Skin epidermis (tissue), 12 donors: ENCODE measurements at regions not wholly inside any gene's neighbourhood (a gene's known extent, or its start where the extent isn't known, plus 50 kb on each side); places are given as distances from the start of the nearest gene placed in this dataset.

Experiments used
- H3K27ac ChIP-seq, 21 experiments: fragments of 200-600 bp; sonication (generic) in 11 of 21; one replicate each; pipeline ENCODE4 v1.5.0; 2020; ENCODE audit warnings: mild to moderate bottlenecking in 3 of 21, inconsistent platforms in 2 of 21, moderate library complexity in 2 of 21
- H3K4me3 ChIP-seq, 7 experiments: fragments of 200-600 bp; sonication (generic) in 2 of 7; one replicate each; pipeline ENCODE4 v1.5.0; 2020; ENCODE audit warnings: inconsistent platforms in 2 of 7, mild to moderate bottlenecking in 2 of 7, moderate library complexity in 1 of 7

GRCh38 chr13:44223770-44224444 is 149.7 kb upstream of the SERP2 start:
- Histone ChIP-seq H3K4me3 (no peak overlapping the region), H3K27ac (peak overlapping the region in 4 of 21 experiments; percentile 19 to 76 (median 43))

GRCh38 chr13:44224450-44225149 is 149.0 kb upstream of the SERP2 start:
- H3K4me3 ChIP-seq: no peak overlapping the region
- H3K27ac ChIP-seq: peak overlapping the region in 4 of 21 experiments; percentile 4 to 76 (median 42)

GRCh38 chr13:44229371-44230030 is 144.1 kb upstream of the SERP2 start:
- Histone ChIP-seq H3K4me3 (no peak overlapping the region), H3K27ac (no peak overlapping the region)

- Histone ChIP-seq H3K27ac (no peak overlapping the region), H3K4me3 (no peak overlapping the region)
These were observed 143.6 kb upstream of the SERP2 start for GRCh38 chr13:44230071-44230470.

- no peak overlapping the region for H3K27ac ChIP-seq
- no peak overlapping the region for H3K4me3 ChIP-seq
These were observed 142.9 kb upstream of the SERP2 start for GRCh38 chr13:44230736-44231135.

GRCh38 chr13:44231786-44232516 is 141.7 kb upstream of the SERP2 start:
- peak overlapping the region in 5 of 21 experiments; percentile 22 to 43 (median 27) for H3K27ac ChIP-seq
- H3K4me3 ChIP-seq: no peak overlapping the region

- Histone ChIP-seq H3K27ac (peak overlapping the region in 2 of 21 experiments; percentile 14 to 41), H3K4me3 (no peak overlapping the region)
These were observed 140.8 kb upstream of the SERP2 start for GRCh38 chr13:44232774-44233173.

- peak overlapping the region in 1 of 21 experiments; percentile 22 for H3K27ac ChIP-seq
- H3K4me3 ChIP-seq: no peak overlapping the region
These were observed 139.1 kb upstream of the SERP2 start for GRCh38 chr13:44234566-44234965.

- no peak overlapping the region for H3K4me3 ChIP-seq
These were observed 137.3 kb upstream of the SERP2 start for GRCh38 chr13:44236370-44236769.

GRCh38 chr13:44236801-44237207 is 136.8 kb upstream of the SERP2 start:
- H3K27ac ChIP-seq: peak overlapping the region in 20 of 21 experiments; percentile 30 to 91 (median 72)
- no peak overlapping the region for H3K4me3 ChIP-seq

More at GRCh38 chr13:44236370-44236769, 137.3 kb upstream of the SERP2 start:
- peak overlapping the region in 20 of 21 experiments; percentile 30 to 91 (median 72) for H3K27ac ChIP-seq

- peak overlapping the region in 19 of 21 experiments; percentile 30 to 91 (median 74) for H3K27ac ChIP-seq
- no peak overlapping the region for H3K4me3 ChIP-seq
These were observed 136.3 kb upstream of the SERP2 start for GRCh38 chr13:44237276-44237767.

GRCh38 chr13:44237881-44238421 is 135.7 kb upstream of the SERP2 start:
- H3K4me3 ChIP-seq: no peak overlapping the region

GRCh38 chr13:44240611-44241145 is 132.9 kb upstream of the SERP2 start:
- no peak overlapping the region for H3K27ac ChIP-seq
- H3K4me3 ChIP-seq: no peak overlapping the region

More at GRCh38 chr13:44237881-44238421, 135.7 kb upstream of the SERP2 start:
- H3K27ac ChIP-seq: peak overlapping the region in 19 of 21 experiments; percentile 19 to 91 (median 71)

- Histone ChIP-seq H3K4me3 (no peak overlapping the region), H3K27ac (no peak overlapping the region)
These were observed 132.0 kb upstream of the SERP2 start for GRCh38 chr13:44241638-44242037.

- peak overlapping the region in 3 of 21 experiments; percentile 29 to 59 (median 49) for H3K27ac ChIP-seq
- H3K4me3 ChIP-seq: no peak overlapping the region
These were observed 130.9 kb upstream of the SERP2 start for GRCh38 chr13:44242766-44243165.

- Histone ChIP-seq H3K27ac (peak overlapping the region in 4 of 21 experiments; percentile 22 to 70 (median 54)), H3K4me3 (no peak overlapping the region)
These were observed 130.3 kb upstream of the SERP2 start for GRCh38 chr13:44243198-44243857.

- peak overlapping the region in 3 of 21 experiments; percentile 29 to 70 (median 48) for H3K27ac ChIP-seq
- no peak overlapping the region for H3K4me3 ChIP-seq
These were observed 129.3 kb upstream of the SERP2 start for GRCh38 chr13:44244288-44244687.

GRCh38 chr13:44249431-44249836 is 124.2 kb upstream of the SERP2 start:
- H3K27ac ChIP-seq: peak overlapping the region in 19 of 21 experiments; percentile 28 to 76 (median 56)
- H3K4me3 ChIP-seq: no peak overlapping the region
